Endothelial cell (in vitro differentiated cells): ENCODE measurements at regions not wholly inside any gene's neighbourhood (a gene's known extent, or its start where the extent isn't known, plus 50 kb on each side); places are given as distances from the start of the nearest gene placed in this dataset.

ENCODE experiments used
- DNase-seq: peaks from one replicate; pipeline ENCODE4 v3.0.0; 2021; ENCODE audit warnings: low spot score
- H3K27ac Mint-ChIP-seq: one replicate; pipeline ENCODE4 v1.8.0; 2021; ENCODE audit warnings: mixed read lengths, inconsistent platforms; ENCODE audit not compliant: unreplicated experiment
- H3K27me3 Mint-ChIP-seq: one replicate; pipeline ENCODE4 v1.8.0; 2021; ENCODE audit warnings: mild to moderate bottlenecking, moderate library complexity, mixed read lengths, inconsistent platforms; ENCODE audit not compliant: unreplicated experiment
- H3K36me3 Mint-ChIP-seq: one replicate; pipeline ENCODE4 v1.8.0; 2021; ENCODE audit warnings: mild to moderate bottlenecking, low read depth, mixed read lengths, inconsistent platforms; ENCODE audit not compliant: unreplicated experiment
- H3K4me1 Mint-ChIP-seq: one replicate; pipeline ENCODE4 v1.8.0; 2021; ENCODE audit warnings: mild to moderate bottlenecking, mixed read lengths, inconsistent platforms; ENCODE audit not compliant: unreplicated experiment
- H3K4me3 Mint-ChIP-seq: one replicate; pipeline ENCODE4 v1.8.0; 2021; ENCODE audit warnings: mild to moderate bottlenecking, mixed read lengths, inconsistent platforms; ENCODE audit not compliant: unreplicated experiment
- H3K9me3 Mint-ChIP-seq: one replicate; pipeline ENCODE4 v1.8.0; 2021; ENCODE audit warnings: mixed read lengths, inconsistent platforms; ENCODE audit not compliant: unreplicated experiment
- TF ChIP-seq, protein P1 (sequence below): fragments of 200-600 bp; sonication (generic); IDR thresholded peaks from one replicate; pipeline ENCODE4 v1.5.0; 2021; ENCODE audit warnings: antibody characterized with exemption; ENCODE audit not compliant: unreplicated experiment

DNA sequence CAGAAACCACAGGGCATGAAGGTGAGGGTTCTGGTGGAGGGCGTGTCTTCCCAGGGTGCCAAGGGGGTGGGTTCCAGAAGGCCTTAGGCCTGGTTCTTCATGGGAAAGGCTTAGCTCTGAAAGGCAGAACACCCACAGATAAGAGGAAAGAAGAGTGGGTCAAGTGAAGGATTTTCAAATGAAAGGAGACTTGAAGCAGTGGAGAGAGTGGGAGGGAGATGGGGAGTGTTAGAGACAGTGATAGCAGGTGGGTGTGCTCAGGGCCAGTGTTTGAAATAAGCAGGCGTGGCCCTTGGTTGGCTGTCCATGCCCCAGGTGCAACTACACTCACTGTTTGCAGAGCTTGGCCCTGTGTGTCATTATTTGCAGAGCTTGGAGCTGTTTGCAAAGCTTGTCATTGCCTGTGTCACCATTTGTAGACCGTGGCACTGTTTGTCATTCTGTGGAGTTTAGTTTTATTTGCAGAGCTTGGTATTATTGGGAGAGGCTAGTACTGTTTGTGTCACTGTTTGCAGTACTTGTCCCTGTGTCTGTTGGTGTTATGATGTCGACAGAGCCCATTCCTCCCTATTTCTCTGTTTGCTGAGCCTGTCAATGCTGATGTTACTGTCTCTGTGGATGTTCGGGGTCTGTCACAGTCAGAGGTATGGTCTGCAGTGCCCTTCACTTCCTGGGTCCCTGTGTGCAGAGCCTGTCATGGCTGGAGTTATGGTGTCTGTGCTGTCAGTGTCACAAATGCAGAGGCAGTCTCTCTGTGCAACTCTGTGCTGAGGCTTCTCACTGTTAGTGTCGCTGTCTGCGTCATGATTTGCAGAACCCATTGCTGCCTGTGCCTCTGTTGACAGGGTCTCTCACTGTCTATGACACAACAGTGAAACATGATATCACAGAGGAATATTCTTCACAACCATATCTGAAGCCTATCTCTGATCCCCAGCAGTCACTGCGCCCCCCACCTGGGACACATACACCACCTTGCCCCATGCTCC is 127.7 kb upstream of the LRFN2 start:
- Mint-ChIP-seq H3K27ac (no peak overlapping the region), H3K4me1 (peaks cover 30% of the 10 kb centered on the region), H3K9me3 (no peaks in the 10 kb centered on the region), H3K36me3 (no peaks in the 10 kb centered on the region), H3K27me3 (peaks cover 2% of the 10 kb centered on the region), H3K4me3 (no peak overlapping the region)
- DNase-seq = no peak
- TF ChIP-seq, protein P1, sequence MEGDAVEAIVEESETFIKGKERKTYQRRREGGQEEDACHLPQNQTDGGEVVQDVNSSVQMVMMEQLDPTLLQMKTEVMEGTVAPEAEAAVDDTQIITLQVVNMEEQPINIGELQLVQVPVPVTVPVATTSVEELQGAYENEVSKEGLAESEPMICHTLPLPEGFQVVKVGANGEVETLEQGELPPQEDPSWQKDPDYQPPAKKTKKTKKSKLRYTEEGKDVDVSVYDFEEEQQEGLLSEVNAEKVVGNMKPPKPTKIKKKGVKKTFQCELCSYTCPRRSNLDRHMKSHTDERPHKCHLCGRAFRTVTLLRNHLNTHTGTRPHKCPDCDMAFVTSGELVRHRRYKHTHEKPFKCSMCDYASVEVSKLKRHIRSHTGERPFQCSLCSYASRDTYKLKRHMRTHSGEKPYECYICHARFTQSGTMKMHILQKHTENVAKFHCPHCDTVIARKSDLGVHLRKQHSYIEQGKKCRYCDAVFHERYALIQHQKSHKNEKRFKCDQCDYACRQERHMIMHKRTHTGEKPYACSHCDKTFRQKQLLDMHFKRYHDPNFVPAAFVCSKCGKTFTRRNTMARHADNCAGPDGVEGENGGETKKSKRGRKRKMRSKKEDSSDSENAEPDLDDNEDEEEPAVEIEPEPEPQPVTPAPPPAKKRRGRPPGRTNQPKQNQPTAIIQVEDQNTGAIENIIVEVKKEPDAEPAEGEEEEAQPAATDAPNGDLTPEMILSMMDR = no peak

DNA sequence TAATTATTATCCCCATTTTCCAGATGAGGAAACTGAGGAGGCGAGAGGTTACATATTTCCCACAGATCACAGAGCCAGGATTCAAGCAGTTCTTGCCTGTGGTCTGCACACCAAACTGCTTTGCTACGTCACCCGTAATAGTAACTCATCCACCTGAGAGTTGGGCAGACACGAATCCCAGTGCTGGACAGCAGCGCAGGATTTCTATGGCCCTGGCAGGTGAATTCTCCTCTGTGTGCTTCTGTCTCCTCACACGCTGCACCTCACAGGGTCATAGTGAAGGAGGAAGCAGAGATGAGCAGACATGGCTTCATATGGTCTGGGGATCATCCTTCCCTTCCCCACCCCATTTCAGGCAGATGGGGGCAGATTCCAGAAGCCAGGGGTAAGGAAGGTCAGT is 127.0 kb upstream of the LRFN2 start:
- no peak for DNase-seq
- Mint-ChIP-seq H3K4me1 (peaks cover 22% of the 10 kb centered on the region), H3K36me3 (no peaks in the 10 kb centered on the region), H3K27me3 (peaks cover 2% of the 10 kb centered on the region), H3K4me3 (no peak overlapping the region), H3K9me3 (no peaks in the 10 kb centered on the region), H3K27ac (no peak overlapping the region)
- TF ChIP-seq, protein P1 = no peak

DNA sequence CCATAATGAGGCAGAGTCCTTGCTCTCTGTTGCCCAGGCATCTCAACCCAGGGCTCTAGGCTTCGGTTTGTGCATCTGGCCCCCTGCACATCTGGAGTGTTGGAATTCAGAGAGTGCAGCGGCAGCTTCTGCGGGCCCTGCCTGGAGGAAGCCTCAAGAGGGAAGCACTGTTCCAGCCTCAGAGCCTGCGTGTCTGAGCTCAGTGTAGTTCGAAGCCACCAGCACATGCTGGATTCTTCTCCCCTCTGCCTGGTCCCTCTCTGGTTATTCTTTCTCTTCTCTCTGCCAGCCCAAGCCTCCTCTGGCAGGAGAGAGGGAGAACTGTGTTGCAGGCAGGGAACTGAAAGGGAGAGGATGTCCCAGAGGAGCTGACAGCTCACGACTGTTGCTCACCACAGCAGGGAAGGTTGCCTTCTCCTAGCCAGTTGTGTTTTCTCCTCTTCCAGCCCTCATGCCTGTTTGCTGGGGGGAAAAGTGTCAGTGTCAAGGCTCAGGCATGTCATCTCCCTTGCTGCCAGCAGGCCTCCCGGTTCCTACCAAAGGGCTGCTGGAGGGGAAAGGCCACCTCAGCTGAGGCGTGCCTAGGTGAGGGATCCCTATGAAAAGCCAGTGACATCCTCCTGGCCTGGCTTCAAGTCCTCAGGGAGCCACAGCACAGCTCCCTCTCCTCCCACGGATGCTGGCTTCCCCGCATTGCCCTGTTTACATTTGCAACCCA is 126.0 kb upstream of the LRFN2 start:
- H3K4me1 Mint-ChIP-seq = peaks cover 13% of the 10 kb centered on the region
- H3K36me3 Mint-ChIP-seq = peaks cover 3% of the 10 kb centered on the region
- H3K27me3 Mint-ChIP-seq = peaks cover 2% of the 10 kb centered on the region
- DNase-seq = no peak
- H3K9me3 Mint-ChIP-seq = no peaks in the 10 kb centered on the region
- TF ChIP-seq, protein P1 = no peak
- no peak overlapping the region for H3K4me3 Mint-ChIP-seq
- H3K27ac Mint-ChIP-seq = no peak overlapping the region

DNA sequence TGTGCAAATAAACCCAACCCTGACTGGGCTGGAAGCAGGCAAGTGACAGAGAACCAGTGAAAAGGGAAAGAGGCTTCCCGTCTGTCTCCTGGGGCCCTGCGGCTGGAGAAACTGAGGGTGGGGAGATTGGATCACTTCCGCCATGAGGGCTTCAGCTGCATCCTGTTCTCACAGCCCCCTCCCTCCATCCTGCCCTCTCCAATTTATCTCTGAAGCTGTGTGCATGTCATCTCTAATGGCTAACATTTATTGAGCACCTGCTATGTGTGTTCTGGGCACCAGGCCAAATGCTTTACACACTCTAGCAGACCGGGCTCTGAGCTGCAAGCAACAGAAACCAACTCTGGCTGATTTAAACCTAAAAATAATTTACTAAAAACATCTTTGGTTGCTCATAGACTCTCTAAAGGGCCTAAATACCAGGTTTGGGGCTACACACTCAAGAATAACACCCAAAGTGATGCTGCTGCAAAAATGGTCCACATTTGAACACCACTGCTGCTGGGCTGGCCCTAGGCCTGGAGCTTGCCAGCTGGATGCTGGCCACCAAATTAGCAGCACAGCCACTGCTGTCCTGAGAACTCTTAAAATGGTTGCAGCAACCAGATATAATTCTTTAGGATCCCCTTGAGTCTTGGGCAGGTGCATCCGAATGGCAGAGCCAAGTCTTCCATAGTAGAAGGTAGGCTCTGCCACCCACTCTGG is 123.6 kb upstream of the LRFN2 start:
- peaks cover 14% of the 10 kb centered on the region for H3K4me1 Mint-ChIP-seq

More for the DNA sequence above, 123.6 kb upstream of the LRFN2 start:
- Mint-ChIP-seq H3K27me3 (peaks cover 5% of the 10 kb centered on the region), H3K9me3 (no peaks in the 10 kb centered on the region), H3K4me3 (no peak overlapping the region), H3K36me3 (peaks cover 4% of the 10 kb centered on the region), H3K27ac (no peak overlapping the region)
- no peak for DNase-seq
- TF ChIP-seq, protein P1 = no peak
